H1 (cell line): ENCODE measurements at regions not wholly inside any gene's neighbourhood (a gene's known extent, or its start where the extent isn't known, plus 50 kb on each side); places are given as distances from the start of the nearest gene placed in this dataset.

Experiments used
- CTCF ChIA-PET: fragments of 300-600 bp; sonication (Branson Sonifier 250); formaldehyde crosslinking; loops from one replicate; lab custom pipeline; 2021; ENCODE audit not compliant: partially characterized antibody; lab: Charles Lee
- POLR2A ChIA-PET: fragments of 300-600 bp; sonication (Branson Sonifier 250); formaldehyde crosslinking; loops from one replicate; lab custom pipeline; 2021; ENCODE audit warnings: inconsistent platforms; ENCODE audit not compliant: partially characterized antibody; lab: Charles Lee
- DNase-seq, 2 experiments: peaks; one replicate each; pipeline versions ENCODE4 v3.0.0 to v3.0.0-alpha.2; 2010 to 2022; ENCODE audit warnings: low spot score in 2 of 2, low read depth in 1 of 2, mixed read lengths in 1 of 2
- FAIRE-seq: peaks from 2 replicates; lab custom pipeline; 2011; peaks lifted over from hg19 to GRCh38; lab: Jason Lieb, UNC
- H2AFZ ChIP-seq: 2 replicates; pipeline ENCODE4 v1.8.1; 2012; ENCODE audit warnings: low read length, inconsistent platforms
- H2AK5ac ChIP-seq: 2 replicates; pipeline ENCODE4 v1.6.1; 2013; ENCODE audit warnings: low read depth, low read length
- H2BK120ac ChIP-seq: replicated peaks from 2 replicates; pipeline ENCODE3; 2013; ENCODE audit warnings: low read depth, low read length, inconsistent platforms
- H2BK12ac ChIP-seq: 2 replicates; pipeline ENCODE4 v1.6.1; 2013; ENCODE audit warnings: low read depth, low read length
- H2BK15ac ChIP-seq: 2 replicates; pipeline ENCODE4 v1.6.1; 2013; ENCODE audit warnings: low read length
- H2BK20ac ChIP-seq: 2 replicates; pipeline ENCODE4 v1.6.1; 2013; ENCODE audit warnings: low read length
- H2BK5ac ChIP-seq: 2 replicates; pipeline ENCODE4 v1.6.1; 2013; ENCODE audit warnings: low read depth, low read length
- H3K14ac ChIP-seq: 2 replicates; pipeline ENCODE4 v1.6.1; 2013; ENCODE audit warnings: inconsistent platforms; ENCODE audit not compliant: insufficient read length
- H3K18ac ChIP-seq: 2 replicates; pipeline ENCODE4 v1.6.1; 2013; ENCODE audit warnings: low read length; ENCODE audit errors: extremely low read depth
- H3K23ac ChIP-seq: 2 replicates; pipeline ENCODE4 v1.6.1; 2013; ENCODE audit warnings: inconsistent platforms; ENCODE audit not compliant: insufficient read length
- H3K23me2 ChIP-seq: 2 replicates; pipeline ENCODE4 v1.6.1; 2013; ENCODE audit warnings: low read depth, low read length
- H3K27ac ChIP-seq: 2 replicates; pipeline ENCODE4 v1.6.1; 2011; ENCODE audit warnings: low read depth, low read length, inconsistent platforms
- H3K27me3 ChIP-seq, 4 experiments: replicated peaks in 1 of 4; 1 replicate in 1 of 4; 2 replicates in 3 of 4; pipeline versions ENCODE4 v1.6.1 to v1.8.1; 2011 to 2013; ENCODE audit warnings: low read length in 3 of 4, mild to moderate bottlenecking in 3 of 4, inconsistent platforms in 2 of 4, mixed read lengths in 2 of 4, moderate library complexity in 1 of 4; ENCODE audit not compliant: control insufficient read depth in 3 of 4, insufficient read depth in 3 of 4; ENCODE audit errors: extremely low read depth in 1 of 4
- H3K36me3 ChIP-seq, 4 experiments: 2 replicates each; pipeline versions ENCODE4 v1.6.1 to v1.8.1; 2011 to 2013; ENCODE audit warnings: mild to moderate bottlenecking in 4 of 4, low read length in 3 of 4, moderate library complexity in 2 of 4, control low read depth in 1 of 4, inconsistent platforms in 1 of 4; ENCODE audit not compliant: insufficient read depth in 4 of 4, control insufficient read depth in 2 of 4
- H3K4ac ChIP-seq: replicated peaks from 2 replicates; pipeline ENCODE3; 2013; ENCODE audit warnings: low read length, low read depth, mixed read lengths, inconsistent platforms; ENCODE audit not compliant: insufficient read length
- H3K4me1 ChIP-seq, 4 experiments: replicated peaks in 1 of 4; 1 replicate in 1 of 4; 2 replicates in 3 of 4; pipeline versions ENCODE4 v1.6.1 to v1.8.1; 2011 to 2013; ENCODE audit warnings: low read length in 3 of 4, inconsistent platforms in 2 of 4, mixed read lengths in 1 of 4; ENCODE audit not compliant: insufficient read depth in 4 of 4, control insufficient read depth in 3 of 4
- H3K4me2 ChIP-seq, 2 experiments: 2 replicates each; pipeline versions ENCODE4 v1.6.1 to v1.8.1; 2011 to 2013; ENCODE audit warnings: low read depth in 2 of 2, low read length in 2 of 2, control low read depth in 1 of 2, inconsistent platforms in 1 of 2, mild to moderate bottlenecking in 1 of 2; ENCODE audit not compliant: insufficient read depth in 1 of 2
- H3K4me3 ChIP-seq, 4 experiments: fragments of 200-600, 300-600 bp in 1 of 4; sonication (generic), shearing (Covaris generic), sonication (Bioruptor Twin) in 1 of 4; 2 replicates each; pipeline versions ENCODE4 v1.5.1 to v1.8.1; 2011 to 2016; ENCODE audit warnings: low read length in 4 of 4, low read depth in 3 of 4, control low read depth in 2 of 4, inconsistent platforms in 2 of 4, mild to moderate bottlenecking in 2 of 4, mixed read lengths in 1 of 4, moderate library complexity in 1 of 4; ENCODE audit not compliant: insufficient read depth in 2 of 4; ENCODE audit errors: extremely low read depth in 1 of 4
- H3K56ac ChIP-seq: replicated peaks from 2 replicates; pipeline ENCODE3; 2013; ENCODE audit warnings: low read depth, mild to moderate bottlenecking, mixed read lengths, low read length, inconsistent platforms; ENCODE audit not compliant: insufficient read length
- H3K79me1 ChIP-seq: 2 replicates; pipeline ENCODE4 v1.6.1; 2013; ENCODE audit warnings: low read depth, low read length, control low read depth
- H3K79me2 ChIP-seq, 2 experiments: 2 replicates each; pipeline versions ENCODE4 v1.6.1 to v1.8.1; 2012 to 2013; ENCODE audit warnings: low read length in 2 of 2, mild to moderate bottlenecking in 2 of 2, inconsistent platforms in 1 of 2; ENCODE audit not compliant: insufficient read depth in 2 of 2, control insufficient read depth in 1 of 2
- H3K9ac ChIP-seq, 4 experiments: replicated peaks in 1 of 4; 1 replicate in 1 of 4; 2 replicates in 3 of 4; pipeline versions ENCODE4 v1.6.1 to v1.8.1; 2011 to 2013; ENCODE audit warnings: low read depth in 3 of 4, low read length in 3 of 4, control low read depth in 2 of 4, mild to moderate bottlenecking in 2 of 4, moderate library complexity in 2 of 4, inconsistent platforms in 1 of 4; ENCODE audit errors: extremely low read depth in 1 of 4
- H3K9me3 ChIP-seq, 2 experiments: 2 replicates each; pipeline versions ENCODE4 v1.6.1 to v1.8.1; 2012 to 2013; ENCODE audit warnings: mild to moderate bottlenecking in 2 of 2, moderate library complexity in 2 of 2, control low read depth in 1 of 2, inconsistent platforms in 1 of 2, low read depth in 1 of 2, low read length in 1 of 2, mixed read lengths in 1 of 2; ENCODE audit not compliant: insufficient read depth in 2 of 2
- H4K20me1 ChIP-seq, 2 experiments: replicated peaks in 1 of 2; 2 replicates each; pipeline versions ENCODE3 to v1.8.1; 2011 to 2013; ENCODE audit warnings: inconsistent platforms in 2 of 2, low read length in 2 of 2, mild to moderate bottlenecking in 1 of 2; ENCODE audit not compliant: insufficient read depth in 2 of 2, control insufficient read depth in 1 of 2
- H4K5ac ChIP-seq: 2 replicates; pipeline ENCODE4 v1.6.1; 2013; ENCODE audit warnings: low read length, low read depth, mixed read lengths, inconsistent platforms; ENCODE audit not compliant: insufficient read length
- H4K8ac ChIP-seq: 2 replicates; pipeline ENCODE4 v1.8.0; 2013; ENCODE audit warnings: mild to moderate bottlenecking, moderate library complexity, low read length, inconsistent platforms; ENCODE audit not compliant: insufficient read depth; ENCODE audit errors: extremely low read depth
- H4K91ac ChIP-seq: replicated peaks from 2 replicates; pipeline ENCODE3; 2013; ENCODE audit warnings: low read length, mixed read lengths, inconsistent platforms; ENCODE audit not compliant: insufficient read length
- CHD2 ChIP-seq: IDR thresholded peaks from 2 replicates; pipeline ENCODE4 v1.6.1; 2012; ENCODE audit warnings: low read length, improper control_type of control experiment
- HDAC2 ChIP-seq, 2 experiments: fragments of 300-600 bp in 1 of 2; sonication (generic) in 1 of 2; IDR thresholded peaks; 2 replicates each; pipeline ENCODE4 v1.6.1; 2011 to 2012; ENCODE audit warnings: low read depth in 2 of 2, low read length in 2 of 2, mild to moderate bottlenecking in 2 of 2, moderate library complexity in 2 of 2, borderline replicate concordance in 1 of 2, inconsistent platforms in 1 of 2
- JUND ChIP-seq: IDR thresholded peaks from 2 replicates; pipeline ENCODE4 v1.6.1; 2011; ENCODE audit warnings: mild to moderate bottlenecking, improper control_type of control experiment, low read length
- POLR2A ChIP-seq, 2 experiments: IDR thresholded peaks; 1 replicate in 1 of 2; 2 replicates in 1 of 2; pipeline ENCODE4 v1.6.1; 2011; ENCODE audit warnings: low read depth in 2 of 2, low read length in 2 of 2, mild to moderate bottlenecking in 2 of 2; ENCODE audit errors: control extremely low read depth in 1 of 2
- WGBS, 2 experiments: shearing (Covaris generic) in 1 of 2; methylation state at CpG; one replicate each; pipeline versions ENCODE4 v1.1.6 to v1.1.7; 2013 to 2015; ENCODE audit warnings: low lambda C conversion rate in 2 of 2, mixed read lengths in 2 of 2, inconsistent platforms in 1 of 2, low coverage in 1 of 2, missing lambda C conversion rate in 1 of 2; ENCODE audit not compliant: insufficient replicate concordance in 2 of 2, insufficient coverage in 1 of 2, insufficient read length in 1 of 2; ENCODE audit errors: extremely low coverage in 1 of 2, missing lambda C conversion rate in 1 of 2; 5-methylcytosine and 5-hydroxymethylcytosine counted together

DNA sequence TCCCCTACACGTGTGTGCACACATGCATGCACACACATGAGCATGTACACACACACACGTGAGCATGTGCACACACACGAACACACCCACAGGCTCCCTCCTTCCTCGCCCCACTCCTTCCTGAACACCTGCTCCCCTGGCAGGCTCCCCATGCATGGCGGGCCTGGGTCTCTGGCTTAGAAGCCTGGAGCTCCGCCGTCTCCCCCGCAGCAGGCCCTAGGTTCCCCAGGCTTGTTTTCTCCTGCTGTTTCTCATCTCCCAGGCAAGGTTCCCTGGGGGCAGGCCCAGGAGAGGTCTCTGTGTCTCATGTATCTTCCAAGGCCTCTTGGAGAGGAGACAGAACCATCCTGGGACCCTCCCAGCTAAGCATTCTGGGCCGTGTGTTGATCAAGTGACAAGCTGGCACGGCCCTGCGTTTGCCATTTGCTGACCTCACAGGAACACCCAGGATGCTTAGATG is 202.3 kb upstream of the CIBAR2 start:
- H4K5ac ChIP-seq = no peak overlapping the region
- no peaks in the 10 kb centered on the region for H3K79me2 ChIP-seq
- H3K4ac ChIP-seq = no peak overlapping the region
- no peaks in the 10 kb centered on the region for H3K9me3 ChIP-seq
- no peak overlapping the region for H3K18ac ChIP-seq
- H4K8ac ChIP-seq = no peak overlapping the region
- no peak overlapping the region for H3K56ac ChIP-seq
- 0 out of 2 replicates have a peak, but pooled peaks cover 2% of the 10 kb centered on the region for H3K23me2 ChIP-seq
- H2BK12ac ChIP-seq = peak overlapping the region; percentile 99; the same call in 1 of the 2 replicates
- H3K27ac ChIP-seq = no peak overlapping the region
- no peaks in the 10 kb centered on the region for H3K27me3 ChIP-seq
- H3K9ac ChIP-seq = no peak overlapping the region
- H3K4me1 ChIP-seq = peaks cover 7 to 52% (median 38%) of the 10 kb centered on the region in 4 experiments
- DNase-seq = no peak
- H2BK15ac ChIP-seq = peak overlapping the region; percentile 100
- peaks cover 0 to 1% of the 10 kb centered on the region in 2 experiments for H4K20me1 ChIP-seq
- H2AFZ ChIP-seq = no peak overlapping the region
- H3K4me3 ChIP-seq = no peak overlapping the region
- H2BK120ac ChIP-seq = no peak overlapping the region
- H3K36me3 ChIP-seq = no peaks in the 10 kb centered on the region
- H3K14ac ChIP-seq = no peak overlapping the region
- H3K79me1 ChIP-seq = peaks cover 3% of the 10 kb centered on the region
- 93% methylated on average over 11 of the region's 11 CpGs; no CpG with 5 or more reads in 1 of the 2 experiments for WGBS, 2 experiments
- ChIA-PET CTCF (interaction anchor here (0.6 to 10.6 kb wide), 19 partner anchors 10 to 239 kb away, joined by 3 to 69 read pairs (median 3); no protein-coding TSS in a partner anchor), POLR2A (no interaction called here)
- H3K4me2 ChIP-seq = no peak overlapping the region
- peak overlapping the region; percentile 97; the same call in 1 of the 2 replicates for H2BK5ac ChIP-seq
- 0 out of 2 replicates have a peak overlapping the region, but pooled peaks have one; percentile 83 for H2BK20ac ChIP-seq
- no peak for FAIRE-seq
- no peak overlapping the region for H4K91ac ChIP-seq
- H3K23ac ChIP-seq = no peak overlapping the region
- H2AK5ac ChIP-seq = peak overlapping the region; percentile 89
- TF ChIP-seq HDAC2 (IDR thresholded peaks at IDR 0.05; ENCODE audit: borderline replicate concordance in 1 of 2, low read depth in 2 of 2, low read length in 2 of 2) (no peak), CHD2 (no peak), POLR2A (IDR thresholded peaks at IDR 0.05; ENCODE audit: control extremely low read depth in 1 of 2, low read depth in 2 of 2, low read length in 2 of 2) (no peak), JUND (no peak)
